Heart left ventricle (tissue), 16 donors: ENCODE measurements at regions not wholly inside any gene's neighbourhood (a gene's known extent, or its start where the extent isn't known, plus 50 kb on each side); places are given as distances from the start of the nearest gene placed in this dataset.

Experiments
- ATAC-seq, 4 donors: fragments of 200-7000 bp; cut with Tn5 transposase; one replicate each; pipeline ENCODE4 v1.9.1; 2020 to 2022; ENCODE audit warnings: moderate library complexity in 4 of 4, mild to moderate bottlenecking in 3 of 4, moderate number of reproducible peaks in 1 of 4
- DNase-seq, 5 donors: peaks; one replicate each; pipeline ENCODE4 v3.0.0-alpha.2; 2020
- H3K27ac ChIP-seq, 12 donors: fragments of 200-600 bp; sonication (generic) in 4 of 12; one replicate each; pipeline versions ENCODE4 v1.5.0 to v1.8.0; 2016 to 2022; ENCODE audit warnings: mild to moderate bottlenecking in 2 of 12
- H3K27me3 ChIP-seq, 9 donors: fragments of 200-600 bp; sonication (generic) in 2 of 9; one replicate each; pipeline versions ENCODE4 v1.5.1 to v1.8.0; 2016 to 2022; ENCODE audit warnings: mild to moderate bottlenecking in 3 of 9
- H3K36me3 ChIP-seq, 9 donors: fragments of 200-600 bp; sonication (generic) in 2 of 9; one replicate each; pipeline versions ENCODE4 v1.5.0 to v1.8.0; 2018 to 2022; ENCODE audit warnings: mild to moderate bottlenecking in 2 of 9
- H3K4me1 ChIP-seq, 12 donors: fragments of 200-600 bp; sonication (generic) in 4 of 12; one replicate each; pipeline versions ENCODE4 v1.5.0 to v1.8.0; 2016 to 2022; ENCODE audit warnings: mild to moderate bottlenecking in 3 of 12
- H3K4me3 ChIP-seq, 12 donors: fragments of 200-600 bp; sonication (generic) in 4 of 12; one replicate each; pipeline versions ENCODE4 v1.5.0 to v1.8.0; 2017 to 2022; ENCODE audit warnings: mild to moderate bottlenecking in 9 of 12, moderate library complexity in 4 of 12
- H3K9me3 ChIP-seq, 12 donors: fragments of 200-600 bp; sonication (generic) in 4 of 12; one replicate each; pipeline versions ENCODE4 v1.5.0 to v1.8.0; 2016 to 2022; ENCODE audit warnings: mild to moderate bottlenecking in 1 of 12
- POLR2A ChIP-seq, 2 donors: fragments of 450-650 bp; IDR thresholded peaks; one replicate each; pipeline ENCODE4 v1.6.1; 2017; ENCODE audit warnings: antibody characterized with exemption in 2 of 2, mild to moderate bottlenecking in 2 of 2, moderate library complexity in 2 of 2
- WGBS, 4 donors: extraction: QIAGEN DNeasy Blood & Tissue Kit in 2 of 4; methylation state at CpG; one replicate each; pipeline versions ENCODE4 v1.1.5 to v1.1.7; 2013 to 2018; 5-methylcytosine and 5-hydroxymethylcytosine counted together
- intact Hi-C, 10 donors: fragments of 100-400 bp; cut with DNase I; formaldehyde crosslinking; loops; one replicate each; pipeline versions ENCODE4 v1.11.1 to v1.14.2; 2022
- TF ChIP-seq, protein P1 (sequence below), 12 donors: fragments of 200-600 bp; sonication (generic) in 4 of 12; IDR thresholded peaks; one replicate each; pipeline versions ENCODE4 v1.5.0 to v1.8.0; 2018 to 2022; ENCODE audit warnings: antibody characterized with exemption in 12 of 12, mild to moderate bottlenecking in 5 of 12
- donor health status: ischemic (EF 13 %, LVEDD 7.1; RV severe dilation, severe dysfunction).
- donor health status: healthy with polysubstance abuse.
- donor health status: DM: no; HTN: yes; CAD: no.
- donor health status: DM: no; HTN: no; CAD: no.
- donor health status: ischemic (EF 25% LVEDD 6.9; RV normal size, moderate dysfunction).
- donor health status: ischemic (EF 25% LVEDD 5.7; RV mildly dilated, moderate dysfunction).
- donor health status: healthy.
- donor health status: DM: yes; HTN: yes; CAD: no.
- donor health status: ischemic (EF 35%, LVEDD 5.7; RV mildly dilated, moderate dysfunction).
- donor health status: nonischemic (EF 11% LVEDD 7.7; RV severe dilation, severe dysfunction).
- donor health status: DM: yes; HTN: yes; CAD: no.
- donor health status: PGD.
- donor health status: ischemic (EF 29% LVEDD 5.4; RV normal size, mild dysfunction).
- donor health status: nonischemic (EF 23%, LVEDD 6.1; RV moderate dilation, normal function).

DNA sequence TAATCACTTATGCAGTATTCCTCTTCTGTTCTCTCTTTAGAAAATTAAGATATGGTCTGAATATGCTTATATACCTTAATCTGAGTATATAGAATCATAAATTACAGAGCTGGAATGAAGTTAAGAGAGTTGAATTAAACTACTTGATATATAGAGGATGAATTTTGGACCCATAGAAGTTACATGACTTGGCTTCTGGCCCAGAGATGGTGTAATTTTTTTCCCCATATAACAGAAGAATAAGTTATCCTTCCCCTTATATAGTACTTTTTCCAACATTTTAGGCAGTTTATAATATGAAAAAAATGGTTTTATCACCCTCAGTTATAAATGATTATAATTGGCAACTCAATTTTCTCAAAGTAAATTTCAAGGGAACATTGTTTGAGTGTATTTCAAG, 616.3 kb downstream of the TBC1D4 start:
- no peak overlapping the region for H3K27ac ChIP-seq
- intact Hi-C loops, result no loop called here
- H3K9me3 ChIP-seq, result peaks cover 0 to 19% (median 7%) of the 10 kb centered on the region in 12 donors
- no peak overlapping the region for H3K4me3 ChIP-seq
- no peak for DNase-seq
- no peaks in the 10 kb centered on the region for H3K4me1 ChIP-seq
- ATAC-seq, result no peak
- TF ChIP-seq, protein P1, sequence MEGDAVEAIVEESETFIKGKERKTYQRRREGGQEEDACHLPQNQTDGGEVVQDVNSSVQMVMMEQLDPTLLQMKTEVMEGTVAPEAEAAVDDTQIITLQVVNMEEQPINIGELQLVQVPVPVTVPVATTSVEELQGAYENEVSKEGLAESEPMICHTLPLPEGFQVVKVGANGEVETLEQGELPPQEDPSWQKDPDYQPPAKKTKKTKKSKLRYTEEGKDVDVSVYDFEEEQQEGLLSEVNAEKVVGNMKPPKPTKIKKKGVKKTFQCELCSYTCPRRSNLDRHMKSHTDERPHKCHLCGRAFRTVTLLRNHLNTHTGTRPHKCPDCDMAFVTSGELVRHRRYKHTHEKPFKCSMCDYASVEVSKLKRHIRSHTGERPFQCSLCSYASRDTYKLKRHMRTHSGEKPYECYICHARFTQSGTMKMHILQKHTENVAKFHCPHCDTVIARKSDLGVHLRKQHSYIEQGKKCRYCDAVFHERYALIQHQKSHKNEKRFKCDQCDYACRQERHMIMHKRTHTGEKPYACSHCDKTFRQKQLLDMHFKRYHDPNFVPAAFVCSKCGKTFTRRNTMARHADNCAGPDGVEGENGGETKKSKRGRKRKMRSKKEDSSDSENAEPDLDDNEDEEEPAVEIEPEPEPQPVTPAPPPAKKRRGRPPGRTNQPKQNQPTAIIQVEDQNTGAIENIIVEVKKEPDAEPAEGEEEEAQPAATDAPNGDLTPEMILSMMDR (IDR thresholded peaks at IDR 0.05), result no peak
- TF ChIP-seq POLR2A (IDR thresholded peaks at IDR 0.05), result no peak
- H3K36me3 ChIP-seq, result no peaks in the 10 kb centered on the region
- no peaks in the 10 kb centered on the region for H3K27me3 ChIP-seq

DNA sequence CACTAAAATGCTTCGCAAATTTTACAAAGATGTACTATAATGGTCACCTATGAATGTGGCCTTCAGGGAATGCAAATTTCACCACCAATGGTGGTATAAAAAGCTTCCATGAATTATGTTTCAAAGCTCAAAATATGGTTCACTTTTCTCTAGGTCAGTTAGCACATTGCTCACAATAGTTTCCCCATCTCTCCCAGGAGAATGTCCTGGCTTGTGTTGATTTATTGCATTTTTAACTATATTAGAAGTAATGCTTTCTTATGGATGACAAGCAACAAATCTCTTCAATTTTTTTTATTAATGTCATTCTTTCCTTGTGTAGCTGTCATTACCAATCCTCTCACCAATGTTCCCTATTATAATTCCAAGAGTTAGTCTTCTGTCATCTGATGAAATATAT, 621.2 kb downstream of the TBC1D4 start:
- DNase-seq (no peak), ATAC-seq (no peak)
- no peak for TF ChIP-seq POLR2A (IDR thresholded peaks at IDR 0.05)
- TF ChIP-seq, protein P1 (IDR thresholded peaks at IDR 0.05), result no peak
- intact Hi-C loops, result no loop called here
- no peak overlapping the region for H3K4me3 ChIP-seq
- H3K9me3 ChIP-seq, result peaks cover 0 to 18% (median 6%) of the 10 kb centered on the region in 12 donors
- H3K36me3 ChIP-seq, result no peaks in the 10 kb centered on the region
- no peaks in the 10 kb centered on the region for H3K4me1 ChIP-seq
- WGBS, 4 donors, result 93 to 100% (median 100%) methylated on average over 1 of the region's 1 CpG
- no peaks in the 10 kb centered on the region for H3K27me3 ChIP-seq
- H3K27ac ChIP-seq, result no peak overlapping the region

DNA sequence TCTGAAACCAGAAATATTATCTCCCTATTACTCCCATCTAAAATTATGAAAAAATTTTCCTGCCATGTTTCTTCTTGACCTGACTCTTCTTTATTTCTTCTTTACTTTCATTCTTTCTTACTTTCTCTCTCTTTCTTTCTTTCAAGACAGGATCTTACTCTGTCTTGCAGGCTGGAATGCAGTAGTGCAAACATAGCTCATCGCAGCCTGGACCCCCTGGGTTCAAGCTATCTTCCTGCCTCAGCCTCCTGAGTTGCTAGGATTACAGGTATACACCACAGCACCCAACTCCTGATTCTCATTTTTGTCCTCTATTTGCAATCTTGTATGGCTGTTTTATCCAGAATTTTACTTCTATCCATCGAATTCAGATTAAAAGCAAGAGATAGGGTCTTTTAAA, 631.1 kb downstream of the TBC1D4 start:
- H3K27me3 ChIP-seq, result no peaks in the 10 kb centered on the region
- no peak for TF ChIP-seq POLR2A (IDR thresholded peaks at IDR 0.05)
- TF ChIP-seq, protein P1 (IDR thresholded peaks at IDR 0.05), result no peak
- intact Hi-C loops, result no loop called here
- DNase-seq, result no peak
- no peaks in the 10 kb centered on the region for H3K4me1 ChIP-seq
- no peak for ATAC-seq
- H3K36me3 ChIP-seq, result no peaks in the 10 kb centered on the region
- H3K27ac ChIP-seq, result no peak overlapping the region
- no peak overlapping the region for H3K4me3 ChIP-seq
- H3K9me3 ChIP-seq, result peaks cover 0 to 27% (median 7%) of the 10 kb centered on the region in 12 donors
- WGBS, 4 donors, result 71 to 76% (median 73%) methylated on average over 2 of the region's 2 CpGs

DNA sequence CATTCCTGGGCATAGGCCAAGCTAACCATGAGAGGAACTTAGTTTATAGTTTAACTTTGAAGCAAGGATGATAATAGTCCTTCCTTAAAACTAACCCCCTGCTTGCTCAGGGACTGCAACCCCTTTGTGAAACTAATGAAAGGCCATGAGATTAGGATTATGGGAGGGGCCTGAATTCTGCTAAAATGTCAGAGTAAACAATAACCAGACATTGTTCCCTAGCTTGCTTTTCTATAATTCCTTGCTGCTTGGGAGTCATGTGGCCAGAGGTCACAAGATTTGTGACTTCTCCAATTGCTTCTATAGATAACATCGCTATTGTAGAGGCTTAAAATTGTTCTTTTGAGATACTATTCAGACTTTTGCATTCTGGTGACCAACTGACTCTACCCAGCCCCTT, 634.0 kb downstream of the TBC1D4 start:
- WGBS, 4 donors, result 72 to 100% (median 78%) methylated on average over 1 of the region's 1 CpG
- H3K27ac ChIP-seq, result no peak overlapping the region
- TF ChIP-seq, protein P1 (IDR thresholded peaks at IDR 0.05), result no peak
- TF ChIP-seq POLR2A (IDR thresholded peaks at IDR 0.05), result no peak
- DNase-seq (no peak), ATAC-seq (no peak)
- H3K27me3 ChIP-seq, result no peaks in the 10 kb centered on the region
- H3K4me1 ChIP-seq, result no peaks in the 10 kb centered on the region
- no peaks in the 10 kb centered on the region for H3K36me3 ChIP-seq
- intact Hi-C loops, result no loop called here
- no peak overlapping the region for H3K4me3 ChIP-seq
- H3K9me3 ChIP-seq, result peaks cover 0 to 17% (median 6%) of the 10 kb centered on the region in 12 donors
